K562 (cell line): ENCODE measurements at regions not wholly inside any gene's neighbourhood (a gene's known extent, or its start where the extent isn't known, plus 50 kb on each side); places are given as distances from the start of the nearest gene placed in this dataset.

ENCODE experiments used
- FOXK2 ChIP-seq, 2 experiments: fragments of 450-650 bp; IDR thresholded peaks in 1 of 2; conservative IDR thresholded peaks in 1 of 2; 2 replicates each; pipeline ENCODE4 v1.6.1; 2016; ENCODE audit warnings: low read depth in 2 of 2, mild to moderate bottlenecking in 1 of 2
- NRF1 ChIP-seq, 2 experiments: fragments of 450-650 bp; IDR thresholded peaks in 1 of 2; conservative IDR thresholded peaks in 1 of 2; 2 replicates each; pipeline ENCODE4 v1.6.1; 2014; ENCODE audit warnings: mild to moderate bottlenecking in 2 of 2
- POLR2AphosphoS5 ChIP-seq: IDR thresholded peaks from 2 replicates; pipeline ENCODE4 v1.6.1; 2011; ENCODE audit warnings: mild to moderate bottlenecking, low read depth, low read length, moderate library complexity; ENCODE audit not compliant: control insufficient read depth, insufficient read depth
- TF ChIP-seq, protein P1 (sequence below): sonication (generic); formaldehyde crosslinking; IDR thresholded peaks from 2 replicates; pipeline ENCODE4 v1.9.0; 2022; ENCODE audit warnings: mild to moderate bottlenecking, missing genetic modification reagents

DNA sequence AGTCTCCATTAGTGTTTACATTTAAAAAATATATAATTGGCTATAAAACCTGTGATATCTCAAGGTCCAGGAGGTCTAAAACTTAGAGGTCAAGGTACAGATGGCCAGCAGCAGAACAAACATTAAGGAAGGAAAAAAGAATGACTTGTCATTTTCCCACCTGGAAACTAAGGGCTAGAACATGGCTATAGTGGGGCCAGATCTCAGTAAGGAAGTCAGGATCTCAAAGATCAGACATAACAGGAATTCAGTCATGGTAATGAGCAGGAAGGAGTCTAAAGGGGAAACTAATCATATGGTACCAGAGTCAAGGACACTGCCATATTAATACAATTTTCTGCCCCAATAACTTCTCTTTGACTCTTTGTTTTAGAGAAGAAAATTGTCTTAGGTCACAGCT is 1018.8 kb downstream of the PLA2G4A start:
- TF ChIP-seq NRF1 (conservative IDR thresholded peaks at IDR 0.05 in 1 of 2, IDR thresholded peaks at IDR 0.05 in 1 of 2) (no peak), POLR2AphosphoS5 (no peak), FOXK2 (conservative IDR thresholded peaks at IDR 0.05 in 1 of 2, IDR thresholded peaks at IDR 0.05 in 1 of 2; ENCODE audit: low read depth in 2 of 2) (no peak)
- TF ChIP-seq, protein P1, sequence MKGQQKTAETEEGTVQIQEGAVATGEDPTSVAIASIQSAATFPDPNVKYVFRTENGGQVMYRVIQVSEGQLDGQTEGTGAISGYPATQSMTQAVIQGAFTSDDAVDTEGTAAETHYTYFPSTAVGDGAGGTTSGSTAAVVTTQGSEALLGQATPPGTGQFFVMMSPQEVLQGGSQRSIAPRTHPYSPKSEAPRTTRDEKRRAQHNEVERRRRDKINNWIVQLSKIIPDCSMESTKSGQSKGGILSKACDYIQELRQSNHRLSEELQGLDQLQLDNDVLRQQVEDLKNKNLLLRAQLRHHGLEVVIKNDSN (CRISPR knock-in tag): no peak
